Fibroblast of lung (primary cell): ENCODE measurements at regions not wholly inside any gene's neighbourhood (a gene's known extent, or its start where the extent isn't known, plus 50 kb on each side); places are given as distances from the start of the nearest gene placed in this dataset.
A peak's percentile ranks its signal among the peaks of the same experiment; 100 is the strongest.

Experiments
- DNase-seq, 2 donors: peaks; one replicate each; pipeline versions ENCODE4 v3.0.0 to v3.0.0-alpha.2; 2010; ENCODE audit warnings: low read depth in 2 of 2
- H2AFZ ChIP-seq: 2 replicates; pipeline ENCODE4 v1.5.1; 2012; ENCODE audit warnings: low read length, control low read depth, inconsistent platforms
- H3K27ac ChIP-seq: 2 replicates; pipeline ENCODE4 v1.5.1; 2011; ENCODE audit warnings: low read length, control low read depth; ENCODE audit not compliant: insufficient read depth
- H3K27me3 ChIP-seq: 2 replicates; pipeline ENCODE4 v1.5.1; 2011; ENCODE audit warnings: mild to moderate bottlenecking, low read length; ENCODE audit not compliant: control insufficient read depth, insufficient read depth
- H3K36me3 ChIP-seq: 2 replicates; pipeline ENCODE4 v1.5.1; 2011; ENCODE audit warnings: low read length; ENCODE audit not compliant: control insufficient read depth, insufficient read depth
- H3K4me1 ChIP-seq: 2 replicates; pipeline ENCODE4 v1.5.1; 2011; ENCODE audit warnings: low read length; ENCODE audit not compliant: control insufficient read depth, insufficient read depth; ENCODE audit errors: extremely low read depth
- H3K4me2 ChIP-seq: 2 replicates; pipeline ENCODE4 v1.5.1; 2011; ENCODE audit warnings: low read length, control low read depth; ENCODE audit not compliant: insufficient read depth; ENCODE audit errors: extremely low read depth
- H3K4me3 ChIP-seq, 4 experiments: fragments of 200-600 bp in 1 of 4; sonication (generic) in 1 of 4; replicated peaks in 1 of 4; 2 replicates each; pipeline ENCODE4 v1.5.1; 2011 to 2016; ENCODE audit warnings: low read length in 4 of 4, low read depth in 3 of 4, mild to moderate bottlenecking in 3 of 4, control low read depth in 2 of 4, inconsistent platforms in 1 of 4, mixed read lengths in 1 of 4; ENCODE audit not compliant: insufficient read depth in 1 of 4; ENCODE audit errors: control extremely low read depth in 1 of 4
- H3K79me2 ChIP-seq: 2 replicates; pipeline ENCODE4 v1.5.1; 2012; ENCODE audit warnings: mild to moderate bottlenecking, low read length, inconsistent platforms; ENCODE audit not compliant: control insufficient read depth, insufficient read depth
- H3K9ac ChIP-seq: 2 replicates; pipeline ENCODE4 v1.5.1; 2011; ENCODE audit warnings: mild to moderate bottlenecking, low read length, control low read depth; ENCODE audit not compliant: insufficient read depth
- H3K9me3 ChIP-seq: 2 replicates; pipeline ENCODE4 v1.5.1; 2012; ENCODE audit warnings: low read depth, low read length; ENCODE audit not compliant: control insufficient read depth, insufficient read depth
- H4K20me1 ChIP-seq: 2 replicates; pipeline ENCODE4 v1.5.1; 2011; ENCODE audit warnings: low read length; ENCODE audit not compliant: control insufficient read depth, insufficient read depth; ENCODE audit errors: extremely low read depth
- CTCF ChIP-seq, 2 donors: IDR thresholded peaks in 1 of 2; conservative IDR thresholded peaks in 1 of 2; 1 replicate in 1 of 2; 2 replicates in 1 of 2; pipeline ENCODE4 v1.5.1; 2011 to 2012; ENCODE audit warnings: low read length in 2 of 2, control low read depth in 1 of 2, inconsistent platforms in 1 of 2, low read depth in 1 of 2, mild to moderate bottlenecking in 1 of 2
- EZH2 ChIP-seq: IDR thresholded peaks from 2 replicates; pipeline ENCODE4 v1.5.1; 2012; ENCODE audit warnings: low read length, control low read depth, mild to moderate bottlenecking; ENCODE audit errors: missing control alignments

- TF ChIP-seq EZH2 (no peak), CTCF (conservative IDR thresholded peaks at IDR 0.05 in 1 of 2, IDR thresholded peaks at IDR 0.05 in 1 of 2; ENCODE audit: low read depth in 1 of 2, low read length in 2 of 2) (no peak)
- peak; percentile 4 to 78 for DNase-seq
These were observed 2362.2 kb upstream of the AGA start for GRCh38 chr4:179804440-179804839.

DNA sequence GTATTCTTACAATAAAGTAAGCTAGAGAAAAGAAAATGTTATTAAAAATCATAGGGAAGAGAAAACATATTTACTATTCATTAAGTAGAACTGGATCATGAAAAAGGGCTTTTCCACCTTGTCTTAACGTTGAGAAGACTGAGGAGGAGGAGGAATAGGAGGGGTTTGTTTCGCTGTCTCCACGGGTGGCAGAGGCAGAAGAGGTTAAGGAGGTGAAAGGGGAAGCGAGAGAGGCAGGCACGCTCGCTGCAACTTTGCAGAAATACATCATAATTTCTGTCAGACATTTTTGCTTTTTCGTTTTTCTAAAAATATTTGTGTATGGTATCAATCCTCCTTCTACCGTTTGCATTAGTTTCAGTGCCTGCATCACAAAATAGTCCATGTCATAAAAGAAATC, 2375.1 kb upstream of the AGA start:
- Histone ChIP-seq H3K27ac (no peak overlapping the region), H2AFZ (no peak overlapping the region), H3K79me2 (no peaks in the 10 kb centered on the region), H3K4me2 (no peak overlapping the region), H3K36me3 (no peaks in the 10 kb centered on the region), H3K9me3 (no peaks in the 10 kb centered on the region), H3K4me1 (no peaks in the 10 kb centered on the region), H3K4me3 (no peak overlapping the region), H3K9ac (no peak overlapping the region), H4K20me1 (no peaks in the 10 kb centered on the region), H3K27me3 (no peaks in the 10 kb centered on the region)
- no peak for DNase-seq
- TF ChIP-seq EZH2 (no peak), CTCF (conservative IDR thresholded peaks at IDR 0.05 in 1 of 2, IDR thresholded peaks at IDR 0.05 in 1 of 2; ENCODE audit: low read depth in 1 of 2, low read length in 2 of 2) (no peak)

More at GRCh38 chr4:179804440-179804839, 2362.2 kb upstream of the AGA start:
- H3K4me3 ChIP-seq = no peak overlapping the region
- no peaks in the 10 kb centered on the region for H3K79me2 ChIP-seq
- no peak overlapping the region for H3K27ac ChIP-seq
- H3K4me2 ChIP-seq = no peak overlapping the region
- H3K4me1 ChIP-seq = no peaks in the 10 kb centered on the region
- H3K9ac ChIP-seq = no peak overlapping the region
- no peaks in the 10 kb centered on the region for H3K9me3 ChIP-seq
- H3K36me3 ChIP-seq = no peaks in the 10 kb centered on the region
- no peaks in the 10 kb centered on the region for H4K20me1 ChIP-seq
- no peaks in the 10 kb centered on the region for H3K27me3 ChIP-seq
- no peak overlapping the region for H2AFZ ChIP-seq

DNA sequence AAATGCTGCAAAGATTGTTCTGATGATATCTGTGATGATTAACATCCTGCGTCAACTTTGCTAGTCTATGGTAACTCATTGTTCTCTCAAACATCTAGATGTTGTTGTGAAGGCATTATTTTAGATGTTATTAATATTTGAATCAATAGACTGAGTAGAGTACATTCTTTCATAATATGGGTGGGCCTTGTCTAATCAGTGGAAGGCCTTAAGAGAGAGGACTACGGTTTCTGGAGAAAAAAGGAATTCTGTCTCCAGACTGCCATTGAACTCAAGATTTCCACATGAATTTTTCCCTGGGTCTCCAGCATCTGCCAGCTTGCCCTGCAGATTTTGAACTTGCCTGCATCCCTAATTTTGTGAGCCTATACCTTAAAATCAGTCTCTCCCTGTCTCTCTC, 2381.1 kb upstream of the AGA start:
- Histone ChIP-seq H3K4me1 (no peaks in the 10 kb centered on the region), H3K9ac (no peak overlapping the region), H3K4me3 (no peak overlapping the region), H3K27ac (no peak overlapping the region), H3K4me2 (no peak overlapping the region), H3K36me3 (no peaks in the 10 kb centered on the region), H3K9me3 (no peaks in the 10 kb centered on the region), H4K20me1 (no peaks in the 10 kb centered on the region), H3K79me2 (no peaks in the 10 kb centered on the region), H2AFZ (no peak overlapping the region), H3K27me3 (no peaks in the 10 kb centered on the region)
- DNase-seq = no peak
- TF ChIP-seq CTCF (conservative IDR thresholded peaks at IDR 0.05 in 1 of 2, IDR thresholded peaks at IDR 0.05 in 1 of 2; ENCODE audit: low read depth in 1 of 2, low read length in 2 of 2) (no peak), EZH2 (no peak)
